Astrocyte of the spinal cord (primary cell): ENCODE measurements at regions not wholly inside any gene's neighbourhood (a gene's known extent, or its start where the extent isn't known, plus 50 kb on each side); places are given as distances from the start of the nearest gene placed in this dataset.

Source experiments
- DNase-seq: peaks from one replicate; pipeline ENCODE4 v3.0.0; 2011; ENCODE audit warnings: low read depth, low spot score
- H3K4me3 ChIP-seq: 2 replicates; pipeline ENCODE4 v1.5.1; 2011; ENCODE audit warnings: low read depth, mild to moderate bottlenecking, low read length, moderate library complexity
- in situ Hi-C: cut with HindIII; loops from 2 replicates; pipeline ENCODE4 v1.10.0; 2017; ENCODE audit warnings: low sequenced_read_pairs
- TF ChIP-seq, protein P1 (sequence below): IDR thresholded peaks from 2 replicates; pipeline ENCODE4 v1.5.1; 2012; ENCODE audit warnings: low read depth, mild to moderate bottlenecking, low read length, inconsistent platforms

DNA sequence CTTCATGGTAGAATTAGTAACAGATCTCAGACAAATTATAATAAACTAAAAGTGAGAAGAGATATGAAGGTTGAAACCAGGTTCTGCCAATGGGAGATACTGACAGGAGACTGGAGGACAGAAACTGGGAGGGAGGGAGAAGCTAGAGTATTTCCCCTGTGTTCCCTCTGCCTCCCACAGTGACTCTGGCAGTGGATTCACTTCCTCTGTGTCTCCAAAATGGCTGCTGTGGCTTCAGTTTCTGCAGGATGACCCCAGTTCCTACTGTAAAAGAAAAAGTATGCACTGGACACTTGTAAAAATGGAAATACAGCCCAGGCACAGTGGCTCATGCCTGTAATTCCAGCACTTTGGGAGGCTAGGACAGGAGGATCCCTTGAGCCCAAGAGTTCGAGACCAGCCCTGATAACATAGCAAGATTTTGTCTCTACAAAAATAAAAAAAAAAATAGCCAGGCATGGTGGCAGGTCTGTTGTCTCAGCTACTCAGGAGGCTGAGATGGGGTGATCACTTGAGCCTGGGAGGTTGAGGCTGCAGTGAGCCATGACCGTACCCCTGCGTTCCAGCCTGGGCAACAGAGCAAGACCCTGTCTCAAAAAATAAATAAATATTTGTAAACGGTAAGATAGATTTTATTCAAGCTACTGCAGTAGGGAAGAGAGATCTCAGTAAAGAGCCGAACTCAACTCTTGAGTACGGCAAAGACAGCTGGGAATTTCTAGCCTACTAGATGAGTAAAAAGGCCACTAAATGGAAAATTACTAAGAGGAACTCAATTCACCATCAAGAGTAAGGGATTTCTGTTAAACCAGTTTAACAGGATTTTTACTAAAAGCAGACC is 156.6 kb upstream of the TRIM24 start:
- TF ChIP-seq, protein P1, sequence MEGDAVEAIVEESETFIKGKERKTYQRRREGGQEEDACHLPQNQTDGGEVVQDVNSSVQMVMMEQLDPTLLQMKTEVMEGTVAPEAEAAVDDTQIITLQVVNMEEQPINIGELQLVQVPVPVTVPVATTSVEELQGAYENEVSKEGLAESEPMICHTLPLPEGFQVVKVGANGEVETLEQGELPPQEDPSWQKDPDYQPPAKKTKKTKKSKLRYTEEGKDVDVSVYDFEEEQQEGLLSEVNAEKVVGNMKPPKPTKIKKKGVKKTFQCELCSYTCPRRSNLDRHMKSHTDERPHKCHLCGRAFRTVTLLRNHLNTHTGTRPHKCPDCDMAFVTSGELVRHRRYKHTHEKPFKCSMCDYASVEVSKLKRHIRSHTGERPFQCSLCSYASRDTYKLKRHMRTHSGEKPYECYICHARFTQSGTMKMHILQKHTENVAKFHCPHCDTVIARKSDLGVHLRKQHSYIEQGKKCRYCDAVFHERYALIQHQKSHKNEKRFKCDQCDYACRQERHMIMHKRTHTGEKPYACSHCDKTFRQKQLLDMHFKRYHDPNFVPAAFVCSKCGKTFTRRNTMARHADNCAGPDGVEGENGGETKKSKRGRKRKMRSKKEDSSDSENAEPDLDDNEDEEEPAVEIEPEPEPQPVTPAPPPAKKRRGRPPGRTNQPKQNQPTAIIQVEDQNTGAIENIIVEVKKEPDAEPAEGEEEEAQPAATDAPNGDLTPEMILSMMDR: no peak
- no peak for DNase-seq
- in situ Hi-C loops: no loop called here
- H3K4me3 ChIP-seq: no peak overlapping the region

DNA sequence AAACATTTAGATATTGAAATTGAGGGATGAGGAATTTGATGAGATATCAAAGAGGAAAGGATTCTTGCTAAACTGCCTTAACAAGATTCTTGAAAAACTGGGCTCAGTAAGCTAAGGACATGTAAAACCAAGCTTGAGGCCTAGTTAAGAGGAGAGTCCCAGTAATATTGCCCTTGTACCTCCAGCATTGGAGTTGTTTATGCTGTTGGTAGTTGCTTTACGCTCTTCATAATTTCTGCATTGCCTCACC is 156.1 kb upstream of the TRIM24 start:
- H3K4me3 ChIP-seq: no peak overlapping the region
- DNase-seq: no peak
- TF ChIP-seq, protein P1: no peak
- in situ Hi-C loops: no loop called here

DNA sequence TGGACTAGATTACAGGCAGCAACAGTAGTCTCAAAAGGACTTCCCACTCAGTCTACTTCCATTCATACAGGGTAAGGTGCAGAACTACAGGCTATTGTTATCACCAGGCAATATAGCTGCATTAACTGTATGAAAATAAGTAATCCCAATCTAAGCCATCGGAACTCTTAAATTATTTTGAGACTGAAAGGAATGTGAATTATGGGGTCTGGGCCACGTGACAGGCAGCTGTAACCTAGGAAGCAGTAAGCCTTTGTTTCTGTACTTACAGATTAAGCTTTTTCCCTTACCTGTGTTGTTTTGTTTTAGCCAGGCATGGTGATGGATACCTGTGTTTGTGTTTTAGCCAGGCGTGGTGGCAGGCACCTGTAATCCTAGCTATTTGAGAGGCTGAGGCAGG is 152.4 kb upstream of the TRIM24 start:
- TF ChIP-seq, protein P1: no peak
- in situ Hi-C loops: no loop called here
- H3K4me3 ChIP-seq: no peak overlapping the region
- DNase-seq: no peak

DNA sequence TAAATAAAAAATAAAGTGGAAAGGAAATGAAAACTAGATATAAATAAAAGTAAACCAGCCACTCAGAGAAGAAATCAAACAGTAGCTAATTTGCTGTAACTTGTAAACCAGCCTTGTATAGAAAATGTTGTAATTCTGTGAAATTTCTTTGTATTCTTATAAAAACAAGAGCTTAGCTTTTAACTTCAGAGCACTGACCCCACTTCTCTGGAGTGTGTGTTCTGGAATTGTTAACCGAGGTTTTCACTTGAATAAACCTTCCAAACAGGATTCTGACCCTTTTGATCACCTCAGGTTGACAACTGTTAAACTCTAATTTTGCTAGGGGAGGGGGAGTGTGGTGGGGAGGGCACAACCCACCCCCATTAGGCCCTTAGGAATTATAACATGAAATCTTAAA is 151.9 kb upstream of the TRIM24 start:
- TF ChIP-seq, protein P1: no peak
- DNase-seq: no peak
- H3K4me3 ChIP-seq: no peak overlapping the region
- in situ Hi-C loops: no loop called here

DNA sequence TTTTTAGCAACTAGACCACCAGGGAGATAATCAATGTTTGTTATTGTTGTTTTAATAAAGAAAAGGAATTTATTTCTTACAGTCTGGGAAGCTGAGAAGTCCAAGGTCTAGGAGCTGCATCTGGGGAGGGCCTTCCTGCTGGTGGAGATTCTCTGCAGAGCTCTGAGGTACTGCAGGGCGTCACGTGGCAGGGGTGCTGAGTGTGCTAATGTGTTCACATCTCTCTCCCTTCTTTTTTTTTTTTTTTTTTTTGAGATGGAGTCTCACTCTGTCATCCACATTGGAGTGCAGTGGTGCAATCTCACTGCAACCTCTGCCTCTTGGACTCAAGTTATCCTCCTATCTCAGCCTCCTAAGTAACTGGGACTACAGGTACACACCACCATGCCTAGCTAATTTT is 150.9 kb upstream of the TRIM24 start:
- DNase-seq: no peak
- H3K4me3 ChIP-seq: no peak overlapping the region
- TF ChIP-seq, protein P1: no peak
- in situ Hi-C loops: no loop called here

DNA sequence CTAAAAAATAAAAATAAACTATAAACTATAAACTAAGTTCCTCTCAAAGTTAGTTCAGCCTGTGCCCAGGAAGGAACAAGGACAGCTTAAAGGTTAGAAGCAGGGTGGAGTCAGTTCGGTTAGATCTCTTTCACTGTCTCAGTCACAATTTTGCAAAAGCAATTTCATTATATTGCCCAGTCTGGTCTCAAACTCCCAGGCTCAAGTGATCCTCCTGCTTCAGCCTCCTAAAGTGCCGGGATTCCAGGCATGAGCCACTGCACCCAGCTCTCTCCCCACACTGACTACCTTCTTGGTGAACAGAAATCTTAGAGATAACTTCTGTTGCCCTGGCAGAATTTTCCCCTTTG is 146.3 kb upstream of the TRIM24 start:
- TF ChIP-seq, protein P1: no peak
- in situ Hi-C loops: no loop called here
- no peak for DNase-seq

DNA sequence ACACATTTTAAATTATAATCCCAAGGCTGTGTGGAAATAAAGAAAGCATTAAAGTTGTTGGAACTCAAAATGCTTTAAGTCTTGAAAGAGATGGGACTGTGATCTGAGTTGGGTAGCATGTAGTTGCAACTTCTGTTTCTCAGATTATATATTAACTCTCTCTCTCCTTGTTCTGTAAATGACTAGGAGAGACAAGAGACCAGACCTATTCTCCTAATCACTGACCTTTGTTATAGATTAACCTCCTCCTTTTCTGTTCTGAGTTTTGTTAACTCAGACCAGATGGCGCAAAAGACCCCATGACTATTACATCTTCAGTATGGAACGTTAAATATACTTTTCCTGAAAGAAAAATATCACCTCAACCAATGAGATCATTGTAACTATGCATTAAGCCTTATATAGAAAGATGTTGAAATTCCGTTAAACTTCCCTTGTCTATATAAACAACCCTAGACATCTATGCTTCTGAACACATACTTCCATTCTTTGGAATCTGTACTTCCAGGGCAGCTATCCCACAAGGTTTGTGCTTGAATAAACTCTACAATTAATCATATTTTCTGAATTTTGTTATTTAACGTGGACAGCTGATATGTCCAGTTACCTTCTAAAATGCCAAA is 143.5 kb upstream of the TRIM24 start:
- in situ Hi-C loops: no loop called here
- TF ChIP-seq, protein P1: no peak
- no peak overlapping the region for H3K4me3 ChIP-seq
- peak; percentile 12 for DNase-seq

More for the DNA sequence above, 146.3 kb upstream of the TRIM24 start:
- H3K4me3 ChIP-seq: no peak overlapping the region
